Fibroblast of skin of scalp (primary cell): ENCODE measurements at regions not wholly inside any gene's neighbourhood (a gene's known extent, or its start where the extent isn't known, plus 50 kb on each side); places are given as distances from the start of the nearest gene placed in this dataset.
"Not testable (repeated sequence)": the region's sequence is repeated elsewhere in the genome, so short reads cannot be mapped to it uniquely, and the experiment has no call there.

ENCODE experiments used
- DNase-seq: peaks from one replicate; pipeline ENCODE4 v3.0.0-alpha.2; 2013

- DNase-seq = no peak
Observed at GRCh38 chr18:65671621-65672415, 79.0 kb upstream of the CDH7 start.

DNA sequence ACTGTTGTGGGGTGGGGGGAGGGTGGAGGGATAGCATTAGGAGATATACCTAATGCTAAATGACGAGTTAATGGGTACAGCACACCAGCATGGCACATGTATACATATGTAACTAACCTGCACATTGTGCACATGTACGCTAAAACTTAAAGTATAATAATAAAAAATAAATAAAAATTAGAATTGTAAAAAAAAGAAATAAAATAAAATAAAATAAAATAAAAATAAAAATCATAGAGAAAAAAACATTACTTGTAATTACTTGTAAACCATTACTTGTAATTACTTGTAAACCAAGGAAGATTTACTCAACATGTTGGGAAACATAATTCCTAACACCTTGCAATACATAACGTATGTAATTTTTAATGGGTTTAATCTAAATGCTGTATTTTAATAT is 80.7 kb upstream of the CDH7 start:
- not testable (repeated sequence) for DNase-seq

DNA sequence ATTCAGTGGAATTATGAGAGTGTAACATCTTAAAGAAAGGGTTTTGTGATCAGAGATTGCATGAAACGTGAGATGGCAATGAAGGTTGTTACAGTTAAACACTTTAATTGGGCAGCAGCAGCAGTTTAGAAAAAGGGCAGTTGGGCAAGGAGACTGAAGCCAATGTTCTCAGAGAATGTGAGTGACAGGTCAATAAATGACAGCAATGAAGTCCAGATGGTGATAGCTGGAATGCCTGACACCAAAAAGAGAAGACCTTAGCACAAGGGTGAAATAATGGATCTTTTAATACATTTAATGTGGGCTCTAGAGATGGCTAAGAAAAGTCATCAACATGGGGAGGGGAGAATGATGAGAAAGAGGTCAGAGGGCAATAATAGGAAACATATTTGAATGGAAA is 89.4 kb upstream of the CDH7 start:
- DNase-seq = no peak

- DNase-seq = no peak
Observed at GRCh38 chr18:65659912-65660311, 90.9 kb upstream of the CDH7 start.

- no peak for DNase-seq
Observed at GRCh38 chr18:65659312-65659711, 91.5 kb upstream of the CDH7 start.

DNA sequence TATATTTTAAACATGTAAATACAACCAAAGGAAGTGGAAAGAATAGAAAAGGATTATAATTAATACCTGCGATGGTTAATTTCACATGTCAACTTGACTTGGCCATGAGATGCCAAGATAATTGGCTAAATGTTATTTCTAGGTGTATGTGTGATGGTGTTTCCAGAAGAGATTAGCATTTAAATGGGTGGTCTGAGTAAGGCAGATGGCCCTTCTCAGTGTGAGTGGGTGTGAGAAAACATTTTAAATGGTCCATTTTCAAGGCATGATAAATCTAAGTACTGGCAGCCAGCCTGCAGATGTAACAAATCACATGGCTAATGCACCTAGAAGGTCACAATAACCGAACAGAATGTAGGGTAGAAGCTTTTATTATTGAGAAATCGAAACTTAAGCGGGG is 99.6 kb upstream of the CDH7 start:
- DNase-seq = no peak

GRCh38 chr18:65632236-65632635 is 118.6 kb upstream of the CDH7 start:
- DNase-seq = no peak

DNA sequence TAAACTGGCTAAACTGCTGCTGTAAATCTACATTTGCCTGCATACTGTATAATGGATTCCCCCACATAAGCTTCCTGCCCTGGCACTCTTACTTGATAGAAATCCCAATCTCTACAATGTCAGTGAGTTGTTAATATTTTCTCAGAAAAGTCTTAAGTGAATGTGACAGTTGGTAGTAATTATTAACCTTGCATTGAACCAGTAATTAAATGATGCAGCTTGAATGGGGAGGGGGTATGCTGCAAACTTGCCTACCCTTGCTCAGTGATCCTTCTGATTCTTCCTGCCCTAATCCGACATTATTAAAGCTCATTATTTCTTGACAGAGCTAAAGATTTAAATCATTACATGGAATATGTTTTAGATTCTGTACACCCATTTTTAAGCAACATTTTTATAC is 119.0 kb upstream of the CDH7 start:
- DNase-seq = no peak

DNA sequence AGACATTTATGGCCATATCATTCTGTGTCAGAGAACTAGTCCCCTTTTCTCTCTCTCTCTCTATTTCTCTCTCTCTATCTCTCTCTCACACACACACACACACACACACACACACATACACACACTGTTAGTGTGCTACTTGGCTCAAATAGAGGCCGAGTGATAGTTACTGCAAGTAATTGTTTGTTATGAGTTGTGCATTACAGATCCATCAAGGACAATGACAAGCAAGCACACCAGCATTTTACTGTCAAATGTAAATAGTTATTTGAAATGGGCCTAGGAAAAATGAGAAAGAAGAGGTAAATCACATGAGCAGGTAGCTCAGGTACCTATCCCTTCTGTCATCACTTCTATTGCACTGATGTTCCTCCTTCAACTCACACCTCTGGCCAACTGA is 122.4 kb upstream of the CDH7 start:
- no peak for DNase-seq

DNA sequence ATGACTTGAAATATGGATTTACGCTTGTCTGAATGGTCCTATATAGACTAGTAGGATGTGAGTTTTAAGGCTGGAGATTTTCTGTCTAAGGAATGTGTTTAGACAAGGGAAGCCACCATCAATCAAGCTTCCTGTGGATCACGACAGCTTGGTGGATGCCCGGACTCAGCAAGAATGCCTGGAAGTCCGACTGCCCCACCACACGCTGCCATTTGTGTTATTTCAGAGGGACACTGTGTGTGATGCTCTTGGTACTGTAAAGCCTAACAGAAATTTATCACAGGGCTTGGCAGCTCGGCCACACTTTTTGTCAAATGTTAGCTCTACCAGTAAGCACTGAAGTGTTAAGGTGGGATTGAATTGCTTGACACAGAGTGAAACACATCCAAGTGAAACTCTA is 127.1 kb upstream of the CDH7 start:
- DNase-seq = no peak

DNA sequence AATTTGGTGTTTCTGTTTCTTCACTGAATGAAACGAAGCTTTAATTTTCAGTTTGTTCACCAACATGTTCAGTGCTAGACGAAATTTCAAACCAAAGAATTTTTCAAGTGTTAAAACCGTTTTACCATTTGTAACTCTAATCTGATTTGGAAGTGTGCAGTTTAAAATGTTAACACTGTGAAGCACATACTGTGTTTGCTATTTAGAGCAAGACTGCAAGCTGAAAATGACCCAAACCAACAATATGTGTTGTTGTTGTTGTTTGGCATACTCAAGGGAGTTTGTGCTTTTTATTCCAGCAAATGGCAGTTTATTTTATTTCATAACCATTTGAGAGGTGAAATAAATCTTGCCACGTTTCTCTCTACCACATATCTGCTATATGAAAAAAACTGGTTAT is 128.4 kb upstream of the CDH7 start:
- no peak for DNase-seq

DNA sequence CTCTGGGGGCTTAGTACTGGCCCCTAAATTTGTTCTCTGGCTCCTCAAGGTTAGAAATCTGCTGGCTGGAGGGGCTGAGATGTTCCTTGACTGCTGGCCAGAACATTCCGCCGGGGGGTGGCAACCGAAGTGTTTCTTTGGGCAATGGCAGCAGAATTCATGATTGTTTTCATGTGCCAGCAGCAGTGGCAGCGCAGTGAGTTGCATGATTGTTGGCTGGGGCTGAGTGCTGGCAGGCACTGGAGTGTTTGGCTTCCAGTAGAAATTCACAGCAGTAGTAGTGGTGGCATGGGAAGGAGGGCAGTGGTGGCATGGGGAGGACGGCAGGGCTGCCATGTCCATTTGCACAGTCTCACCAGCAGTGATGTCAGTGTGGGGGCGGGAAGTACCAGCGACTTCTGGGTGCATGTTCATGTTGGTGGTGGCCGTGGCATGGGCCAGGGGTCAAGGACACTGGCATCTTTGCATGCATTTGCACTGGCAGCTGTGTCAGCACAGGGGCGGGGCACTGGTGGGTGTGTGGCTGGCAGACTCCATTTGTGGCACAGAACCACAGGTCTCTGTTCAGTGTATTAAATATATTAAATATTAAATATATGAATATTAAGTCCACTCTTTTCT is 130.6 kb upstream of the CDH7 start:
- DNase-seq = no peak

DNA sequence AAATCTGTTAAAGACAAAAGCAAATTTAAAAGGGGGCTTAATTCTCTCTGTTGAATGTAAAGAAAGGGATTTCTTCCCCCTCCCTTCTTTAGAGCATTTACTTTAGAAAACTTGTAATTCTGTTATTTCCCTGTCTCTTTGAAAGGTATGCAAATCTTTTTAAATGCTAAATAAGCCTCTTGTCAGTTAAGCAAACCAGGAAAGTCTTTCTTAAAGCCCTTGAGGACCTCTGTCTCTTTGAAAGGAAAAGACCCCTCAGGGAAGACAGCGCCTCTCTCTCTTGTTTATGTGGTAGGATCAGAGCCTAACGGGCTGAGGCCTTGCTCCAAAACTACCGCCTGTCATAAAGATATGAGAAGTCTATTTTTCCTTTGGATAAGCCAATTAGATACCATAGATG is 139.9 kb upstream of the CDH7 start:
- no peak for DNase-seq

DNA sequence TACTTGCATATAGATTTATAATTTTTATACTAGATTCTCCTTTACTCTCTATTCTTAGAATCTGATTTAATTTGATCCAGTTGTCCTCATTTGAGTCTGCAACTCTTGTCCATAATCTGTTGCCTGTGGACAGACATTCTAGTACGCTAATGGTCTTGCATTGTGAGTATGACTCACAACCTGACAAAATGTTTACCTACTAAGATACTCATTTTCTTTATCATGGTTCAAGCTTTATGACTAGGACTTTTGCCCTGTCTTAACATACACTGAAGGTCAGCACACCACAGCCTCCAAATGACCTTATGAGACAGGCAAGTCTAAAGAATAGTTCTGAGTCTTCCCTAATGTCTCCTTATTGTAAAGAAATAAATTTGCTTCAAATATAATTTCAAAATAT is 142.3 kb upstream of the CDH7 start:
- DNase-seq = no peak

DNA sequence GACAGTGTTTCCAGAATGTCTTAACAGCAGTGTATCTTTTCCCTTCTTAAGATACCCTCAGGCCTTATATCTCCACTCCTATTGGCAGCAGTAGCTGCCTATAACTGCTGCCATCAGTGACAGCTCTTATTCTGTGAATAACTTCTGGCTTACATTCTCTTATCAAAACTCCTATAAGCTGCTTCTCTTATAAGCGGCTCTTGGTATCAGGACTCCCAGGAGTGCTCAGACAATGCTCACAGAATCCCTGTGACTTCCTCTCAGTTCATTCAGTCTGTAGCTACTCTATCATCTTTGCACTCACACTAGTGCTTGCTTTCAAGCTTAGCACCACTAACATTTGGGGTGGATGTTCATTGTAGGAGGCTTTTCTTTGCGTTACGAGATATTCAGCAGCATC is 143.7 kb upstream of the CDH7 start:
- DNase-seq = no peak

DNA sequence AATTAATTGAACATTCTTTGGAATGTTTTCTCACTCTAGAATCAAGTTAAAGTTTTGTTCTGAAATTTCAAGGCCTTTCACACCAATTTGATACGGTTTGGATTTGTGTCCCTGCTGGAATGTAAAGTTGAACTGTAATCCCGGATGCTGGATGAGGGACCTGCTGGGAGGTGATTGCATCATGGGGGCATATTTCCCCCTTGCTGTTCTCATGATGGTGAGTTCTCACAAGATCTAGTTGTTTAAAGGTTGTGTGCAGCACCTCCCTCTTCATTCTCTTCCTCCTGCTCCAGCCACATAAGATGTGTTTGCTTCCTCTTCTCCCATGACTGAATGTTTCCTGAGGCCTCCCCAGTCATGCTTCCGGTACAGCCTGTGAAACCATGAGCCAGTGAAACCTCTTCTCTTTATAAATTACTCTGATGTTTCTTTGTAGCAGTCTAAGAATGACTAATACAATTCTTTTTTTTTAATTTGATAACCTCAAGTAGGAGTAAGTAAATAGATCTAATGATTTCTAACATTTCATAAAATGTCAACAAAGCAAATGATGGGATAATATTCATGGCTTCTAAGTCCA is 144.2 kb upstream of the CDH7 start:
- no peak for DNase-seq

DNA sequence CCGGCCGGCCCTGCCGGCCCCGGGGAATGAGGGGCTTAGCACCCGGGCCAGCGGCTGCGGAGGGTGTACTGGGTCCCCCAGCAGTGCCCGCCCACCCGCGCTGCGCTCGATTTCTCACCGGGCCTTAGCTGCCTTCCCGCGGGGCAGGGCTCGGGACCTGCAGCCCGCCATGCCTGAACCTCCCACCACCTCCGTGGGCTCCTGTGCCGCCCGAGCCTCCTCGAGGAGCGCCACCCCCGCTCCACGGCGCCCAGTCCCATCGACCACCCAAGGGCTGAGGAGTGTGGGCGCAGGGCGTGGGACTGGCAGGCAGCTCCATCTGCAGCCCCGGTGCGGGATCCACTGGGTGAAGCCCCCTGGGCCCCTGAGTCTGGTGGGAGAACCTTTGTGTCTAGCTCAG is 145.5 kb upstream of the CDH7 start:
- DNase-seq = not testable (repeated sequence)

- no peak for DNase-seq
Observed at GRCh38 chr18:65601775-65602174, 149.0 kb upstream of the CDH7 start.

DNA sequence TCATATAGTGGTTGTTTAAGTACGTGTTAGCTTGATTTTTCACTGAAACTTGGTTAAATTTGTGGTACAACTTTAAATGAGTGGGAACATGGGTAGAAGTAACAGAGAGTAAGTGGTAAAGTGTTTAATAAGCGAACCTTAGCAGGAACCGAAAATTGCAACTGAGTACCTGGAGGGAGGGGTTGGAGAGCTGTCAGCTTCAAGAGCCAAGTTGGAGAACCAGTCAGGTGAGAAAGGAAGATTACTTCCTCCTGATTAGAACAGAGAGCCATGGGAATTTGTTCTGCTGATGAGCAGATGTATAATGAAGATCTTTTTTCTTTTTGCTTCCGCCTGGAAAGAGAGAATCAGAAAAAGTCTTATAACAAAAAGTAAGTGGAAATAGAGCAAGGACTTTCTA is 158.4 kb upstream of the CDH7 start:
- DNase-seq = no peak

DNA sequence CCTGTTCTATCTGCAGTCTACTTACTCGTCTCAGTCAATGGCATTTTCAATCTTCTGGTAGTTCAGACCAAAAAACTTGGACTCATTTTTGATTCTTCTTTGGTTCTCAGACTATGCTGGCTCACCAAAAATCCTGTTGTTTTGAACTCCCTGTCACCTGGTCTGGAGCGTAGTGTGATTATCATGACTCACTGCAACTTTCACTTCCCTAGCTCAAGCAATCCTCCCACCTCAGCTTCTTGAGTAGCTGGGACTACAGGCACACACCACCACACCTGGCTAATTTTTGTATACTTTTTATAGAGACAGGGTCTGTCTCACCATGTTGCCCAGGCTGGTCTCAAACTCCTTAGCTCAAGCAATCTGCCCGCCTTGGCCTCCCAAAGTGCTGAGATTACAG is 163.3 kb upstream of the CDH7 start:
- DNase-seq = no peak

- not testable (repeated sequence) for DNase-seq
Observed at GRCh38 chr18:65582094-65582493, 168.7 kb upstream of the CDH7 start.

DNA sequence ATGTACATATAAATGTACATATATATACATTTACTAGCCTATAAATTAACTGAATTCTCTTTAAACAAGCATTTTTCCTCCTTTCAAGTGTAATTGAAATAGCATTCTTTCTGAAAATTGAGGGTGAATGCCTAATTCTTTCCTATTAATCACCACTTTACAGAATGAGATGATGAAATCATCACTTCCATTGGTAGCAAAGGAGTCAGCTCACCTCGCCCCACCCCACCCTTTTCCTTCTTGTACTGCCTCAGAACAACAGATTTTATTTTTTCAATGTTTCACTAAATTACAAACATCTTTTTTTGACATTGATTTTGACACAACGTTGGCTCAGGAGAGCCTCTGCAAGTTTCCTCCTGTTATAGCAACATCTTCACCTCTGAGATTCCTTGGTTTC is 181.9 kb upstream of the CDH7 start:
- DNase-seq = no peak

GRCh38 chr18:65567372-65567771 is 183.4 kb upstream of the CDH7 start:
- peak; percentile 13 for DNase-seq

GRCh38 chr18:65548316-65548715 is 202.5 kb upstream of the CDH7 start:
- no peak for DNase-seq
